B cell (primary cell): ENCODE measurements at regions not wholly inside any gene's neighbourhood (a gene's known extent, or its start where the extent isn't known, plus 50 kb on each side); places are given as distances from the start of the nearest gene placed in this dataset.

Experiments used
- ATAC-seq: fragments of 200-7000 bp; cut with Tn5 transposase; one replicate; pipeline ENCODE4 v1.10.0; 2021; ENCODE audit warnings: low read depth, mild to moderate bottlenecking, moderate number of reproducible peaks, moderate library complexity
- CTCF ChIA-PET: fragments of 350-600 bp; sonication (Branson Sonifier 250); formaldehyde crosslinking; loops from one replicate; lab custom pipeline; 2021; ENCODE audit warnings: antibody characterized with exemption, inconsistent platforms; lab: Charles Lee
- POLR2A ChIA-PET: fragments of 350-600 bp; sonication (Branson Sonifier 250); formaldehyde crosslinking; loops from one replicate; lab custom pipeline; 2021; ENCODE audit warnings: antibody characterized with exemption; lab: Charles Lee
- DNase-seq: peaks from one replicate; pipeline ENCODE4 v3.0.0; 2013
- H2AFZ ChIP-seq: 2 replicates; pipeline ENCODE4 v1.6.1; 2012; ENCODE audit warnings: mild to moderate bottlenecking, low read depth, low read length; ENCODE audit not compliant: insufficient read depth, poor library complexity, severe bottlenecking
- H3K27ac ChIP-seq, 2 donors: 1 replicate in 1 of 2; 2 replicates in 1 of 2; pipeline ENCODE4 v1.5.1; 2012 to 2013; ENCODE audit warnings: low read length in 2 of 2, mild to moderate bottlenecking in 2 of 2, moderate library complexity in 1 of 2
- H3K27me3 ChIP-seq, 4 experiments: fragments of 200-600 bp in 1 of 4; sonication (generic) in 1 of 4; replicated peaks in 1 of 4; 1 replicate in 2 of 4; 2 replicates in 2 of 4; pipeline versions ENCODE4 v1.6.1 to v1.7.0; 2013 to 2016; ENCODE audit warnings: low read length in 3 of 4, mild to moderate bottlenecking in 2 of 4, mixed read lengths in 1 of 4, moderate library complexity in 1 of 4; ENCODE audit not compliant: insufficient read depth in 4 of 4, control insufficient read depth in 3 of 4; ENCODE audit errors: control extremely low read depth in 1 of 4
- H3K36me3 ChIP-seq, 2 experiments: replicated peaks in 1 of 2; 1 replicate in 1 of 2; 2 replicates in 1 of 2; pipeline versions ENCODE4 v1.6.1 to v1.7.1; 2013; ENCODE audit warnings: low read length in 1 of 2; ENCODE audit not compliant: insufficient read depth in 2 of 2, control insufficient read depth in 1 of 2; ENCODE audit errors: control extremely low read depth in 1 of 2, extremely low read depth in 1 of 2
- H3K4me1 ChIP-seq, 2 donors: fragments of 200-600 bp in 1 of 2; sonication (generic) in 1 of 2; 1 replicate in 1 of 2; 2 replicates in 1 of 2; pipeline versions ENCODE4 v1.5.1 to v1.6.1; 2013 to 2017; ENCODE audit warnings: low read length in 2 of 2; ENCODE audit not compliant: control insufficient read depth in 2 of 2, insufficient read depth in 2 of 2
- H3K4me2 ChIP-seq: replicated peaks from 2 replicates; pipeline ENCODE3; 2012; ENCODE audit warnings: mild to moderate bottlenecking, low read depth, low read length; ENCODE audit not compliant: poor library complexity, severe bottlenecking
- H3K4me3 ChIP-seq, 5 experiments: fragments of 200-600 bp in 1 of 5; sonication (generic) in 1 of 5; 1 replicate in 3 of 5; 2 replicates in 2 of 5; pipeline versions ENCODE4 v1.5.1 to v1.7.0; 2011 to 2016; ENCODE audit warnings: low read length in 4 of 5, mild to moderate bottlenecking in 4 of 5, low read depth in 2 of 5, control low read depth in 1 of 5, moderate library complexity in 1 of 5; ENCODE audit not compliant: insufficient read depth in 1 of 5; ENCODE audit errors: control extremely low read depth in 1 of 5, extremely low read depth in 1 of 5
- H3K79me2 ChIP-seq: fragments of 200-600 bp; sonication (generic); one replicate; pipeline ENCODE4 v1.6.0; 2016; ENCODE audit warnings: low read length; ENCODE audit not compliant: control insufficient read depth, insufficient read depth
- H3K9ac ChIP-seq: fragments of 200-600 bp; sonication (generic); 2 replicates; pipeline ENCODE4 v1.6.1; 2017; ENCODE audit warnings: mild to moderate bottlenecking, low read length, moderate library complexity
- H3K9me3 ChIP-seq, 3 donors: one replicate each; pipeline versions ENCODE4 v1.6.1 to v1.7.1; 2013; ENCODE audit warnings: low read length in 2 of 3; ENCODE audit not compliant: control insufficient read depth in 2 of 3, insufficient read depth in 1 of 3; ENCODE audit errors: control extremely low read depth in 1 of 3
- H4K20me1 ChIP-seq: 2 replicates; pipeline ENCODE4 v1.6.0; 2012; ENCODE audit warnings: mild to moderate bottlenecking, low read length; ENCODE audit not compliant: insufficient read depth, control insufficient read depth, poor library complexity, severe bottlenecking
- H3K27ac Mint-ChIP-seq: one replicate; pipeline ENCODE4 v1.8.0; 2021; ENCODE audit warnings: mixed read lengths
- H3K27me3 Mint-ChIP-seq: one replicate; pipeline ENCODE4 v1.8.0; 2021; ENCODE audit warnings: mixed read lengths
- H3K4me1 Mint-ChIP-seq: one replicate; pipeline ENCODE4 v1.8.0; 2021; ENCODE audit warnings: mixed read lengths
- H3K4me3 Mint-ChIP-seq: one replicate; pipeline ENCODE4 v1.8.0; 2021; ENCODE audit warnings: mixed read lengths
- H3K9me3 Mint-ChIP-seq: one replicate; pipeline ENCODE4 v1.8.0; 2022; ENCODE audit warnings: mixed read lengths; ENCODE audit not compliant: insufficient read depth
- EZH2 ChIP-seq: IDR thresholded peaks from 2 replicates; pipeline ENCODE4 v1.6.1; 2012; ENCODE audit warnings: borderline replicate concordance, low read depth, mild to moderate bottlenecking, moderate library complexity, low read length; ENCODE audit not compliant: insufficient read depth, poor library complexity, severe bottlenecking
- WGBS: methylation state at CpG from one replicate; pipeline ENCODE4 v1.1.5; 2013; ENCODE audit warnings: missing lambda C conversion rate; ENCODE audit not compliant: insufficient coverage; 5-methylcytosine and 5-hydroxymethylcytosine counted together
- intact Hi-C: fragments of 100-400 bp; cut with micrococcal nuclease; formaldehyde crosslinking; loops from one replicate; pipeline ENCODE4 v1.10.0; 2022
- TF ChIP-seq, protein P1 (sequence below): fragments of 200-600 bp; IDR thresholded peaks from one replicate; pipeline ENCODE4 v1.8.0; 2022; ENCODE audit warnings: antibody characterized with exemption, mild to moderate bottlenecking

DNA sequence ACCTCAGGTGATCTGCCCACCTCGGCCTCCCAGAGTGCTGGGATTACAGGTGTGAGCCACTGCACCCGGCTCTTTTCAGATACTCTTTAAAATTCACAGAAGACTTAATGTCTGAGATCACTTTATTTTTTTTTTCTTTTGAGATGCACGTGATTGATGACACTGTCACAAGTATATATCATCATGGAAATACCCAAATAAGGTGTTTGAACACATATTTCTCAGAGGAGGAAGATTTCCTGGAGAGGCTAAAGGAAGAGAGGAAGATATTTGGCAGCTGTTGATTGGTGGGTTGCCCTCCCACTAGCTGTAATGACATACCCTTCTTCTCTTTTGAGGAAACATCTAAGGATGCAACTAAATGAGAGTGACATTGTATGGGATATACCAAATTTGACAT, 225.9 kb upstream of the CITED2 start:
- H3K36me3 ChIP-seq: no peaks in the 10 kb centered on the region
- no peak overlapping the region for H3K4me3 ChIP-seq
- TF ChIP-seq, protein P1, sequence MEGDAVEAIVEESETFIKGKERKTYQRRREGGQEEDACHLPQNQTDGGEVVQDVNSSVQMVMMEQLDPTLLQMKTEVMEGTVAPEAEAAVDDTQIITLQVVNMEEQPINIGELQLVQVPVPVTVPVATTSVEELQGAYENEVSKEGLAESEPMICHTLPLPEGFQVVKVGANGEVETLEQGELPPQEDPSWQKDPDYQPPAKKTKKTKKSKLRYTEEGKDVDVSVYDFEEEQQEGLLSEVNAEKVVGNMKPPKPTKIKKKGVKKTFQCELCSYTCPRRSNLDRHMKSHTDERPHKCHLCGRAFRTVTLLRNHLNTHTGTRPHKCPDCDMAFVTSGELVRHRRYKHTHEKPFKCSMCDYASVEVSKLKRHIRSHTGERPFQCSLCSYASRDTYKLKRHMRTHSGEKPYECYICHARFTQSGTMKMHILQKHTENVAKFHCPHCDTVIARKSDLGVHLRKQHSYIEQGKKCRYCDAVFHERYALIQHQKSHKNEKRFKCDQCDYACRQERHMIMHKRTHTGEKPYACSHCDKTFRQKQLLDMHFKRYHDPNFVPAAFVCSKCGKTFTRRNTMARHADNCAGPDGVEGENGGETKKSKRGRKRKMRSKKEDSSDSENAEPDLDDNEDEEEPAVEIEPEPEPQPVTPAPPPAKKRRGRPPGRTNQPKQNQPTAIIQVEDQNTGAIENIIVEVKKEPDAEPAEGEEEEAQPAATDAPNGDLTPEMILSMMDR: no peak
- no peak for TF ChIP-seq EZH2
- no peak overlapping the region for H3K9ac ChIP-seq
- no peak overlapping the region for H3K4me2 ChIP-seq
- H4K20me1 ChIP-seq: no peaks in the 10 kb centered on the region
- no peaks in the 10 kb centered on the region for H3K4me1 ChIP-seq
- H3K27me3 ChIP-seq: no peaks in the 10 kb centered on the region
- intact Hi-C loops: no loop called here
- Mint-ChIP-seq H3K4me1 (no peaks in the 10 kb centered on the region), H3K4me3 (no peak overlapping the region), H3K27me3 (no peaks in the 10 kb centered on the region), H3K27ac (no peak overlapping the region), H3K9me3 (no peaks in the 10 kb centered on the region)
- no peak overlapping the region for H3K27ac ChIP-seq
- no peaks in the 10 kb centered on the region for H3K9me3 ChIP-seq
- ChIA-PET CTCF (no interaction called here), POLR2A (no interaction called here)
- no peak overlapping the region for H2AFZ ChIP-seq
- ATAC-seq: no peak
- H3K79me2 ChIP-seq: no peaks in the 10 kb centered on the region
- no CpG with 5 or more reads among the region's 3 CpGs for WGBS
- DNase-seq: no peak

DNA sequence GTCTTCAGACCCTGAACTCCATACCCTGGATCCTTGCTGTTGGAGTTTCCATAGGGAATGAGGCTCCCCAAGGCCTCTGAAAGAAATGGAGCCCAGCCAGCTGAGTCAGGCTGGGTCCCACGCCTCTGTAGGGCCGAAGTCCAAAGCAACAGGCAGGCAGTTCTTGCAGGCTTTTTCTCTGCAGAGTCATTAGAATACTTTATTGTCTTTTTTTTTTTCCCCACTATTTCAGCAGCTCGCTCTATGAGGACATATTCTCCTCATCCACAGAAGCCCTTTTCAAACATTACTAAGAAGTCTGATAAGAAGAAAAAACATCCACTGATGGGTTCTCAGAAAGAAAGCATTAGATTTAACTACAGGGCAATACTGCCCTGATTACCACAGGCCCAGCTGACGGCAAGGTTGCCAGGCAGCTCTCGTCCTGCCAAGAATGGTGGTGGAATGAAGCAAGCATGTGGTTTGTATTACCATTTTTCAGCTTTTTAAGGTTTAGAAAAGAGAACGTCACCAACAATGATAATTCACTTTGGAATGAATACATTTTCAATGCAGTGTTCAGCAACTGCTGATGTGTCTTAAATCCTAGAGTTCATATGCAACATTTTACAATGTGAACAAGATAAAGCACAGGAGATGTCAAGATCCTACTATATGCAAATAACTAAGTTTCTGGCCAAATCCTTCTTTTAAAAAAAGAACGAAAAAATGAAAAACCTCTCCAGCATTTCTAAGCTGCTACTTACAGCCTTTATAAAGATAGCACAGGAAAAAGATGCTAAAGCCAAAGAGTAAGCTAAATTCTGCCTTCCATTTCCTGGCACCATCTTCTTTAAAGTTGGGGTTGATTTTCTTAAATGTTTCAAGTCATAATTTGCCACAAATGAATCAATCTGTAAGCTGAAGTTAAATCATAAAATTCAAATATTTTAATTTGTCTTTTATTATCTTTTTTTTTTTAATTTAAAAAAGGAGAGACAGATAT, 223.6 kb upstream of the CITED2 start:
- Histone ChIP-seq H3K9ac (no peak overlapping the region), H3K36me3 (no peaks in the 10 kb centered on the region), H3K9me3 (no peaks in the 10 kb centered on the region), H3K4me2 (no peak overlapping the region), H3K79me2 (no peaks in the 10 kb centered on the region), H3K27ac (no peak overlapping the region), H3K27me3 (no peaks in the 10 kb centered on the region), H3K4me1 (no peaks in the 10 kb centered on the region), H2AFZ (no peak overlapping the region), H3K4me3 (no peak overlapping the region), H4K20me1 (no peaks in the 10 kb centered on the region)
- intact Hi-C loops: no loop called here
- POLR2A ChIA-PET: no interaction called here
- TF ChIP-seq, protein P1: no peak
- no peak for TF ChIP-seq EZH2
- no peak overlapping the region for H3K4me3 Mint-ChIP-seq
- CTCF ChIA-PET: no interaction called here
- no peak overlapping the region for H3K27ac Mint-ChIP-seq
- H3K27me3 Mint-ChIP-seq: no peaks in the 10 kb centered on the region
- no peaks in the 10 kb centered on the region for H3K4me1 Mint-ChIP-seq
- WGBS: 100% methylated on average over 4 of the region's 7 CpGs
- DNase-seq (no peak), ATAC-seq (no peak)
- H3K9me3 Mint-ChIP-seq: no peaks in the 10 kb centered on the region
